ENCODE measurements at regions not wholly inside any gene's neighbourhood (a gene's known extent, or its start where the extent isn't known, plus 50 kb on each side); places are given as distances from the start of the nearest gene placed in this dataset.

DNA sequence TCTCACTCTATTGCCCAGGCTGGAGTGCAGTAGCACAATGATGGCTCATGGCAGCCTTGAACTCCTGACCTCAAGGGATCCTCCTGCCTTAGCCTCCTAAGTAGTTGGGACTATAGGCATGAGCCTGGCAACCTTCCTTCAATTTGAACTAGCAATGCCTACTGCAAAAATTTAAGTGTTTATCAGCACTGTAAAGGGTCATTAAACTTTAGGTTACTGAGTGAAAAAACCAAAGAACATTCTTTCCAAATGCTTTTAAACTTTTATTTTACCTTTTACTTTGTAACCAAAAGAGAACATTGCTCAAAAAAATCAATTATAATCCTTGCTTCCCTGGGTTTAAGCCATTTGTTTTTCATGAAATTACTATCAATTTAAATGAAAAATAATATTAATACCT lies 101.0 kb upstream of the NHSL1 start:
- Histone ChIP-seq H3K4me3 (no peak overlapping the region), H4K20me1 (ENCODE audit: insufficient read depth) (peaks cover 7% of the 10 kb centered on the region; the same call in 1 of the 2 replicates), H3K4me1 (replicated peaks; ENCODE audit: insufficient read depth) (peaks cover 15% of the 10 kb centered on the region; the same call in 1 of the 2 replicates), H3K27ac (no peak overlapping the region), H3K79me2 (ENCODE audit: low read depth) (peaks cover 26% of the 10 kb centered on the region; the same call in 1 of the 2 replicates), H3K9me2 (ENCODE audit: insufficient read depth) (no peaks in the 10 kb centered on the region), H3K27me3 (ENCODE audit: insufficient read depth, low read depth) (no peaks in the 10 kb centered on the region), H3F3A (ENCODE audit: insufficient read depth, low read depth) (no peaks in the 10 kb centered on the region), H3K36me3 (ENCODE audit: low read depth) (no peaks in the 10 kb centered on the region), H3K4me2 (no peak overlapping the region), H3K9me3 (ENCODE audit: insufficient read depth, low read depth) (no peaks in the 10 kb centered on the region), H2AFZ (no peak overlapping the region)
- DNase-seq, result no peak
- TF ChIP-seq, protein P1, sequence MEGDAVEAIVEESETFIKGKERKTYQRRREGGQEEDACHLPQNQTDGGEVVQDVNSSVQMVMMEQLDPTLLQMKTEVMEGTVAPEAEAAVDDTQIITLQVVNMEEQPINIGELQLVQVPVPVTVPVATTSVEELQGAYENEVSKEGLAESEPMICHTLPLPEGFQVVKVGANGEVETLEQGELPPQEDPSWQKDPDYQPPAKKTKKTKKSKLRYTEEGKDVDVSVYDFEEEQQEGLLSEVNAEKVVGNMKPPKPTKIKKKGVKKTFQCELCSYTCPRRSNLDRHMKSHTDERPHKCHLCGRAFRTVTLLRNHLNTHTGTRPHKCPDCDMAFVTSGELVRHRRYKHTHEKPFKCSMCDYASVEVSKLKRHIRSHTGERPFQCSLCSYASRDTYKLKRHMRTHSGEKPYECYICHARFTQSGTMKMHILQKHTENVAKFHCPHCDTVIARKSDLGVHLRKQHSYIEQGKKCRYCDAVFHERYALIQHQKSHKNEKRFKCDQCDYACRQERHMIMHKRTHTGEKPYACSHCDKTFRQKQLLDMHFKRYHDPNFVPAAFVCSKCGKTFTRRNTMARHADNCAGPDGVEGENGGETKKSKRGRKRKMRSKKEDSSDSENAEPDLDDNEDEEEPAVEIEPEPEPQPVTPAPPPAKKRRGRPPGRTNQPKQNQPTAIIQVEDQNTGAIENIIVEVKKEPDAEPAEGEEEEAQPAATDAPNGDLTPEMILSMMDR (conservative IDR thresholded peaks at IDR 0.05), result no peak
- no peak for TF ChIP-seq EZH2 (IDR thresholded peaks at IDR 0.05; ENCODE audit: low read depth)
- ChIA-PET POLR2A (ENCODE audit: unreplicated experiment) (no interaction called here), CTCF (no interaction called here)
- intact Hi-C loops (cut with micrococcal nuclease; ENCODE audit: unreplicated experiment), result no loop called here
- no TSS peak for BruUV-seq (replicated peaks)

DNA sequence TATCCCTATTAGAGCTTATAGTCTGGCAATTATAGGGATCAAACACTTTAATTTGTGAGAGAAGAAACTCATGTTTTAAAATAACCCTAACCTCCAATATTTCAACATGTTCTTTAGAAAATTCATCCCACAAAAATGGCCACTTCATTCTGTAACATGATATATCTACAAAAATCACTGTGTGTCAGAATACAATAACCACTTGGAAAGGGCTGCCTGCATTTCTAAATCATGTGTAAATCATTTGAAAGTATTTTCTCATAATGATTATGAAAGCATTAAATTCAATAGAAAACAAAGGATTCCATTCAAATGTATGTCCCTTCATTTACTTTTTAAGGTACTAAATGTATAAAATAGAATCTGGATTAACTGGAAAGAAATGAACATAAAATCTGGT lies 101.4 kb upstream of the NHSL1 start:
- POLR2A ChIA-PET (ENCODE audit: unreplicated experiment), result no interaction called here
- no peak overlapping the region for H3K4me3 ChIP-seq
- DNase-seq, result no peak

DNA sequence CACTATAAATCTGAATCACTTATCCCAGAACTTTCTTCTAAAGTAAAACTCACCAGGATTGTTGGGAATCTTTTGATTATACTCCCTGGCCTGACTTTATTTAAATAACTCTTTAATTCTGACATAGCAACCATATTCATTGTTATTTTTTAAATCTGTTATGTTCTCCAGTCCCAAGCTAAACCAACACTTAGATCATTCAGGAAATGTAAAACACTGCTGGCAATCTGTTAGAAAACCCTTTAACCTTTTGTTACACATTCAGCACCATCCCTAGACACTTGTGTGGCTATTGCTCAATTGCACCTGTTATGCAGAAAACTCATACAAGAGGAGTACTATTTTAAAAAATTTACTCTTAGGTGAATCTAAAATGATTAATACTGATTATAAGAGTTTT lies 101.8 kb upstream of the NHSL1 start:
- peak overlapping the region; percentile 17 for H3K27ac ChIP-seq
- intact Hi-C loops (cut with micrococcal nuclease; ENCODE audit: unreplicated experiment), result no loop called here

More for the DNA sequence above, 101.4 kb upstream of the NHSL1 start:
- no peaks in the 10 kb centered on the region for H3K36me3 ChIP-seq (ENCODE audit: low read depth)
- no TSS peak for BruUV-seq (replicated peaks)
- H3K9me2 ChIP-seq (ENCODE audit: insufficient read depth), result no peaks in the 10 kb centered on the region
- H3K27ac ChIP-seq, result peak overlapping the region; percentile 17
- H4K20me1 ChIP-seq (ENCODE audit: insufficient read depth), result peaks cover 7% of the 10 kb centered on the region; the same call in 1 of the 2 replicates
- no peak overlapping the region for H2AFZ ChIP-seq
- no peaks in the 10 kb centered on the region for H3F3A ChIP-seq (ENCODE audit: insufficient read depth, low read depth)
- no peaks in the 10 kb centered on the region for H3K9me3 ChIP-seq (ENCODE audit: insufficient read depth, low read depth)
- H3K4me1 ChIP-seq (replicated peaks; ENCODE audit: insufficient read depth), result peaks cover 15% of the 10 kb centered on the region; the same call in 1 of the 2 replicates
- H3K4me2 ChIP-seq, result no peak overlapping the region
- CTCF ChIA-PET, result interaction anchor here (0.6 kb wide), 1 partner anchor 80 kb away, joined by 4 read pairs; no protein-coding TSS in a partner anchor
- H3K27me3 ChIP-seq (ENCODE audit: insufficient read depth, low read depth), result no peaks in the 10 kb centered on the region
- TF ChIP-seq, protein P1 (conservative IDR thresholded peaks at IDR 0.05), result no peak
- no peak for TF ChIP-seq EZH2 (IDR thresholded peaks at IDR 0.05; ENCODE audit: low read depth)
- intact Hi-C loops (cut with micrococcal nuclease; ENCODE audit: unreplicated experiment), result no loop called here
- peaks cover 22% of the 10 kb centered on the region; the same call in 1 of the 2 replicates for H3K79me2 ChIP-seq (ENCODE audit: low read depth)

More for the DNA sequence above, 101.8 kb upstream of the NHSL1 start:
- Histone ChIP-seq H3K9me3 (ENCODE audit: insufficient read depth, low read depth) (no peaks in the 10 kb centered on the region), H2AFZ (no peak overlapping the region), H3K4me2 (no peak overlapping the region), H3K9me2 (ENCODE audit: insufficient read depth) (no peaks in the 10 kb centered on the region), H3K4me3 (no peak overlapping the region), H3K27me3 (ENCODE audit: insufficient read depth, low read depth) (no peaks in the 10 kb centered on the region), H3K36me3 (ENCODE audit: low read depth) (no peaks in the 10 kb centered on the region), H3K4me1 (replicated peaks; ENCODE audit: insufficient read depth) (peaks cover 15% of the 10 kb centered on the region; the same call in 1 of the 2 replicates), H4K20me1 (ENCODE audit: insufficient read depth) (peaks cover 7% of the 10 kb centered on the region), H3K79me2 (ENCODE audit: low read depth) (0 out of 2 replicates have a peak, but pooled peaks cover 18% of the 10 kb centered on the region), H3F3A (ENCODE audit: insufficient read depth, low read depth) (no peaks in the 10 kb centered on the region)
- BruUV-seq (replicated peaks), result no TSS peak
- ChIA-PET CTCF (interaction anchor here (0.6 kb wide), 1 partner anchor 81 kb away, joined by 4 read pairs; no protein-coding TSS in a partner anchor), POLR2A (ENCODE audit: unreplicated experiment) (no interaction called here)
- no peak for TF ChIP-seq EZH2 (IDR thresholded peaks at IDR 0.05; ENCODE audit: low read depth)
- TF ChIP-seq, protein P1 (conservative IDR thresholded peaks at IDR 0.05), result no peak
- no peak for DNase-seq

Measured in PC-9 (cell line).